B cell (primary cell): ENCODE measurements at regions not wholly inside any gene's neighbourhood (a gene's known extent, or its start where the extent isn't known, plus 50 kb on each side); places are given as distances from the start of the nearest gene placed in this dataset.

Source experiments
- ATAC-seq: fragments of 200-7000 bp; cut with Tn5 transposase; one replicate; pipeline ENCODE4 v1.10.0; 2021; ENCODE audit warnings: low read depth, mild to moderate bottlenecking, moderate number of reproducible peaks, moderate library complexity
- CTCF ChIA-PET: fragments of 350-600 bp; sonication (Branson Sonifier 250); formaldehyde crosslinking; loops from one replicate; lab custom pipeline; 2021; ENCODE audit warnings: antibody characterized with exemption, inconsistent platforms; lab: Charles Lee
- POLR2A ChIA-PET: fragments of 350-600 bp; sonication (Branson Sonifier 250); formaldehyde crosslinking; loops from one replicate; lab custom pipeline; 2021; ENCODE audit warnings: antibody characterized with exemption; lab: Charles Lee
- DNase-seq: peaks from one replicate; pipeline ENCODE4 v3.0.0; 2013
- H2AFZ ChIP-seq: 2 replicates; pipeline ENCODE4 v1.6.1; 2012; ENCODE audit warnings: mild to moderate bottlenecking, low read depth, low read length; ENCODE audit not compliant: insufficient read depth, poor library complexity, severe bottlenecking
- H3K27ac ChIP-seq, 2 donors: 1 replicate in 1 of 2; 2 replicates in 1 of 2; pipeline ENCODE4 v1.5.1; 2012 to 2013; ENCODE audit warnings: low read length in 2 of 2, mild to moderate bottlenecking in 2 of 2, moderate library complexity in 1 of 2
- H3K27me3 ChIP-seq, 4 experiments: fragments of 200-600 bp in 1 of 4; sonication (generic) in 1 of 4; replicated peaks in 1 of 4; 1 replicate in 2 of 4; 2 replicates in 2 of 4; pipeline versions ENCODE4 v1.6.1 to v1.7.0; 2013 to 2016; ENCODE audit warnings: low read length in 3 of 4, mild to moderate bottlenecking in 2 of 4, mixed read lengths in 1 of 4, moderate library complexity in 1 of 4; ENCODE audit not compliant: insufficient read depth in 4 of 4, control insufficient read depth in 3 of 4; ENCODE audit errors: control extremely low read depth in 1 of 4
- H3K36me3 ChIP-seq, 2 experiments: replicated peaks in 1 of 2; 1 replicate in 1 of 2; 2 replicates in 1 of 2; pipeline versions ENCODE4 v1.6.1 to v1.7.1; 2013; ENCODE audit warnings: low read length in 1 of 2; ENCODE audit not compliant: insufficient read depth in 2 of 2, control insufficient read depth in 1 of 2; ENCODE audit errors: control extremely low read depth in 1 of 2, extremely low read depth in 1 of 2
- H3K4me1 ChIP-seq, 2 donors: fragments of 200-600 bp in 1 of 2; sonication (generic) in 1 of 2; 1 replicate in 1 of 2; 2 replicates in 1 of 2; pipeline versions ENCODE4 v1.5.1 to v1.6.1; 2013 to 2017; ENCODE audit warnings: low read length in 2 of 2; ENCODE audit not compliant: control insufficient read depth in 2 of 2, insufficient read depth in 2 of 2
- H3K4me2 ChIP-seq: replicated peaks from 2 replicates; pipeline ENCODE3; 2012; ENCODE audit warnings: mild to moderate bottlenecking, low read depth, low read length; ENCODE audit not compliant: poor library complexity, severe bottlenecking
- H3K4me3 ChIP-seq, 5 experiments: fragments of 200-600 bp in 1 of 5; sonication (generic) in 1 of 5; 1 replicate in 3 of 5; 2 replicates in 2 of 5; pipeline versions ENCODE4 v1.5.1 to v1.7.0; 2011 to 2016; ENCODE audit warnings: low read length in 4 of 5, mild to moderate bottlenecking in 4 of 5, low read depth in 2 of 5, control low read depth in 1 of 5, moderate library complexity in 1 of 5; ENCODE audit not compliant: insufficient read depth in 1 of 5; ENCODE audit errors: control extremely low read depth in 1 of 5, extremely low read depth in 1 of 5
- H3K79me2 ChIP-seq: fragments of 200-600 bp; sonication (generic); one replicate; pipeline ENCODE4 v1.6.0; 2016; ENCODE audit warnings: low read length; ENCODE audit not compliant: control insufficient read depth, insufficient read depth
- H3K9ac ChIP-seq: fragments of 200-600 bp; sonication (generic); 2 replicates; pipeline ENCODE4 v1.6.1; 2017; ENCODE audit warnings: mild to moderate bottlenecking, low read length, moderate library complexity
- H3K9me3 ChIP-seq, 3 donors: one replicate each; pipeline versions ENCODE4 v1.6.1 to v1.7.1; 2013; ENCODE audit warnings: low read length in 2 of 3; ENCODE audit not compliant: control insufficient read depth in 2 of 3, insufficient read depth in 1 of 3; ENCODE audit errors: control extremely low read depth in 1 of 3
- H4K20me1 ChIP-seq: 2 replicates; pipeline ENCODE4 v1.6.0; 2012; ENCODE audit warnings: mild to moderate bottlenecking, low read length; ENCODE audit not compliant: insufficient read depth, control insufficient read depth, poor library complexity, severe bottlenecking
- H3K27ac Mint-ChIP-seq: one replicate; pipeline ENCODE4 v1.8.0; 2021; ENCODE audit warnings: mixed read lengths
- H3K27me3 Mint-ChIP-seq: one replicate; pipeline ENCODE4 v1.8.0; 2021; ENCODE audit warnings: mixed read lengths
- H3K4me1 Mint-ChIP-seq: one replicate; pipeline ENCODE4 v1.8.0; 2021; ENCODE audit warnings: mixed read lengths
- H3K4me3 Mint-ChIP-seq: one replicate; pipeline ENCODE4 v1.8.0; 2021; ENCODE audit warnings: mixed read lengths
- H3K9me3 Mint-ChIP-seq: one replicate; pipeline ENCODE4 v1.8.0; 2022; ENCODE audit warnings: mixed read lengths; ENCODE audit not compliant: insufficient read depth
- CTCF ChIP-seq: fragments of 200-600 bp; IDR thresholded peaks from one replicate; pipeline ENCODE4 v1.8.0; 2022; ENCODE audit warnings: antibody characterized with exemption, mild to moderate bottlenecking
- EZH2 ChIP-seq: IDR thresholded peaks from 2 replicates; pipeline ENCODE4 v1.6.1; 2012; ENCODE audit warnings: borderline replicate concordance, low read depth, mild to moderate bottlenecking, moderate library complexity, low read length; ENCODE audit not compliant: insufficient read depth, poor library complexity, severe bottlenecking
- WGBS: methylation state at CpG from one replicate; pipeline ENCODE4 v1.1.5; 2013; ENCODE audit warnings: missing lambda C conversion rate; ENCODE audit not compliant: insufficient coverage; 5-methylcytosine and 5-hydroxymethylcytosine counted together
- intact Hi-C: fragments of 100-400 bp; cut with micrococcal nuclease; formaldehyde crosslinking; loops from one replicate; pipeline ENCODE4 v1.10.0; 2022

GRCh38 chr13:94860981-94861407 lies 148.6 kb upstream of the SOX21 start:
- peak overlapping the region; percentile 82 for H2AFZ ChIP-seq
- H3K4me2 ChIP-seq, result peak overlapping the region; percentile 71
- no peaks in the 10 kb centered on the region for H3K36me3 ChIP-seq

GRCh38 chr13:94859811-94860210 lies 147.5 kb upstream of the SOX21 start:
- Histone ChIP-seq H4K20me1 (no peaks in the 10 kb centered on the region), H3K79me2 (no peaks in the 10 kb centered on the region), H3K4me1 (peaks cover 0 to 4% of the 10 kb centered on the region in 2 donors), H3K9me3 (no peaks in the 10 kb centered on the region), H3K27me3 (no peaks in the 10 kb centered on the region), H3K9ac (no peak overlapping the region), H3K4me2 (no peak overlapping the region), H2AFZ (no peak overlapping the region), H3K27ac (no peak overlapping the region), H3K4me3 (no peak overlapping the region), H3K36me3 (no peaks in the 10 kb centered on the region)
- H3K9me3 Mint-ChIP-seq, result no peaks in the 10 kb centered on the region
- TF ChIP-seq CTCF (no peak), EZH2 (no peak)
- peaks cover 9% of the 10 kb centered on the region for H3K27me3 Mint-ChIP-seq
- intact Hi-C loops, result no loop called here
- ATAC-seq (no peak), DNase-seq (no peak)
- no peak overlapping the region for H3K27ac Mint-ChIP-seq
- ChIA-PET CTCF (no interaction called here), POLR2A (no interaction called here)
- peaks cover 13% of the 10 kb centered on the region for H3K4me1 Mint-ChIP-seq
- no CpG with 5 or more reads among the region's 2 CpGs for WGBS
- no peak overlapping the region for H3K4me3 Mint-ChIP-seq

More at GRCh38 chr13:94860981-94861407, 148.6 kb upstream of the SOX21 start:
- Histone ChIP-seq H3K27me3 (no peaks in the 10 kb centered on the region), H3K4me3 (peak overlapping the region; percentile 25 to 58 (median 49)), H3K4me1 (peaks cover 0 to 4% of the 10 kb centered on the region in 2 donors), H3K9ac (peak overlapping the region; percentile 66), H4K20me1 (no peaks in the 10 kb centered on the region), H3K79me2 (no peaks in the 10 kb centered on the region), H3K9me3 (no peaks in the 10 kb centered on the region), H3K27ac (peak overlapping the region in 1 of 2 donors; percentile 48)
- 4% methylated on average over 4 of the region's 8 CpGs for WGBS
- DNase-seq (peak; percentile 5), ATAC-seq (no peak)
- intact Hi-C loops, result no loop called here
- POLR2A ChIA-PET, result no interaction called here
- H3K9me3 Mint-ChIP-seq, result no peaks in the 10 kb centered on the region
- peaks cover 14% of the 10 kb centered on the region for H3K27me3 Mint-ChIP-seq
- H3K4me1 Mint-ChIP-seq, result peaks cover 13% of the 10 kb centered on the region
- no peak for TF ChIP-seq CTCF
- TF ChIP-seq EZH2, result no peak
- H3K4me3 Mint-ChIP-seq, result peak overlapping the region; percentile 74
- CTCF ChIA-PET, result no interaction called here
- no peak overlapping the region for H3K27ac Mint-ChIP-seq
